ENCODE measurements at regions not wholly inside any gene's neighbourhood (a gene's known extent, or its start where the extent isn't known, plus 50 kb on each side); places are given as distances from the start of the nearest gene placed in this dataset.
"Not testable (repeated sequence)": the region's sequence is repeated elsewhere in the genome, so short reads cannot be mapped to it uniquely, and the experiment has no call there.

DNA sequence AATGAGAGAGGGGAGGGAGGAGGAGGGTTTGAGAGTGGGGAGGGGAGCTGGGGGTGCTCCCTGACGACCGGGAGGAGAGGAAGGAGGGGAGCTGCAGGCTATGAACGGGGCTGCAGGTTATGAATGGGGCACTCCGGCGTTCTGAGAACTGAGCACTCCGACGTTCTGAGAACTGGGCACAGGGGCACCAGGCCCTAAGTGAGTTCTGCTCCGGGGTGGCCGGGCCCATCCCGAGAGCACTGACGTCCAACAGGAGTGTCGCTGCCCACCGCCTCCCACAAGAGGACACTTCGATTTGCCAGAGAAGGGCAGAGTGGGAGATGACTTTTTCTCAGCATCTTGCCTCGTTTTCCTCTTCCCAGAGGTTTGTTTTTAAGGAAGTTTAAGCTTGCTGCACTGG lies 204.5 kb upstream of the ZNF469 start:
- H3K9ac ChIP-seq (ENCODE audit: extremely low read depth, insufficient read length, low read length); H3K4me1 Mint-ChIP-seq; H3T11ph ChIP-seq (ENCODE audit: low read length); H4K91ac ChIP-seq (ENCODE audit: insufficient read length, low read depth, low read length); H3K9me3 ChIP-seq (ENCODE audit: control insufficient read depth, low read depth, low read length); H3K4me1 ChIP-seq (ENCODE audit: insufficient read depth, low read length); H2BK12ac ChIP-seq (ENCODE audit: insufficient read length, low read depth, low read length); H3K36me3 Mint-ChIP-seq (ENCODE audit: insufficient read depth in 1 of 3, low read depth in 3 of 3); H3K79me2 ChIP-seq (ENCODE audit: insufficient read depth, low read length); H4K8ac ChIP-seq (replicated peaks; ENCODE audit: insufficient read length, low read depth, low read length); H3K56ac ChIP-seq (ENCODE audit: insufficient read length, low read depth, low read length); H3K27me3 Mint-ChIP-seq (ENCODE audit: low read depth); H3K18ac ChIP-seq (ENCODE audit: insufficient read length, low read depth, low read length); H3K27ac Mint-ChIP-seq; DNase-seq; H2BK20ac ChIP-seq (ENCODE audit: low read depth, low read length, poor library complexity, severe bottlenecking); H2AFZ ChIP-seq (ENCODE audit: low read length); H3K27ac ChIP-seq (ENCODE audit: insufficient read length, low read depth, low read length); H3K79me1 ChIP-seq (ENCODE audit: insufficient read depth, low read depth, low read length, poor library complexity, severe bottlenecking); H3K4ac ChIP-seq (ENCODE audit: low read depth, low read length); H3K23me2 ChIP-seq (ENCODE audit: insufficient read length, low read depth, low read length, poor library complexity, severe bottlenecking); H3K9me3 Mint-ChIP-seq; H2AK5ac ChIP-seq (ENCODE audit: insufficient read length, low read length); H2BK15ac ChIP-seq (ENCODE audit: low read depth, low read length); H3K14ac ChIP-seq (ENCODE audit: insufficient read depth, low read length); H3K23ac ChIP-seq (ENCODE audit: insufficient read length, low read depth, low read length); H4K20me1 ChIP-seq (ENCODE audit: control insufficient read depth, insufficient read depth, insufficient read length); H3K4me3 Mint-ChIP-seq; H3K4me2 ChIP-seq (ENCODE audit: insufficient read depth, insufficient read length, low read length); H2BK120ac ChIP-seq (ENCODE audit: low read depth, low read length, poor library complexity, severe bottlenecking); H3K27me3 ChIP-seq (ENCODE audit: insufficient read depth, low read length); H2BK5ac ChIP-seq (ENCODE audit: insufficient read length, low read length); H4K5ac ChIP-seq (ENCODE audit: insufficient read length, low read depth, low read length): not testable (repeated sequence)
- WGBS (ENCODE audit: extremely low coverage, insufficient read length, low lambda C conversion rate), result no CpG with 5 or more reads among the region's 15 CpGs

DNA sequence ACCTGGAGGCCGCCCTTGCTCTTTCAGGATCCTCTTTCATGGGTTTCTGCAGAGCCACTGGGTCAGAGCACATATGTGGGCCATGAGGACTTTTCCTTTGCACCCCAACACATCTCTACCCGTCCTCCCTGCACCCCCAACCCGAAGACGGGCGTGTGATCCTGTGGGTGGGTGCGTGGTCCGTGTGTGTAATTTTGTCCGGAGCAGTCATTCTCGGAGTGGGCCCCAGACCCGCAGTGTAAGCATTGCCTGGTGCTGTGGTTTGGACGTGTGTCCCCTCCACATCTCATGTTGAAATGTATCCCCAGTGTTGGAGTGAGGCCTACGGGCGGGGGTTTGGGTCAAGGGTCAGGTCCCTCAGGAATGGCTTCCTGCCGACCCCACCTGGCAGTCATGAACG lies 203.9 kb upstream of the ZNF469 start:
- not testable (repeated sequence) for H2BK15ac ChIP-seq (ENCODE audit: low read depth, low read length); H3K4me2 ChIP-seq (ENCODE audit: insufficient read depth, insufficient read length, low read length); H3K27ac Mint-ChIP-seq; H3K79me2 ChIP-seq (ENCODE audit: insufficient read depth, low read length); H3K9ac ChIP-seq (ENCODE audit: extremely low read depth, insufficient read length, low read length); H4K20me1 ChIP-seq (ENCODE audit: control insufficient read depth, insufficient read depth, insufficient read length); H3K23me2 ChIP-seq (ENCODE audit: insufficient read length, low read depth, low read length, poor library complexity, severe bottlenecking); H3K56ac ChIP-seq (ENCODE audit: insufficient read length, low read depth, low read length); DNase-seq; H4K91ac ChIP-seq (ENCODE audit: insufficient read length, low read depth, low read length); H3K4ac ChIP-seq (ENCODE audit: low read depth, low read length); H2BK5ac ChIP-seq (ENCODE audit: insufficient read length, low read length); H3K27me3 ChIP-seq (ENCODE audit: insufficient read depth, low read length); H2BK20ac ChIP-seq (ENCODE audit: low read depth, low read length, poor library complexity, severe bottlenecking); H2BK120ac ChIP-seq (ENCODE audit: low read depth, low read length, poor library complexity, severe bottlenecking); H3K27ac ChIP-seq (ENCODE audit: insufficient read length, low read depth, low read length); H3K9me3 ChIP-seq (ENCODE audit: control insufficient read depth, low read depth, low read length); H4K5ac ChIP-seq (ENCODE audit: insufficient read length, low read depth, low read length); H3T11ph ChIP-seq (ENCODE audit: low read length); H3K14ac ChIP-seq (ENCODE audit: insufficient read depth, low read length); H3K4me1 ChIP-seq (ENCODE audit: insufficient read depth, low read length); H3K79me1 ChIP-seq (ENCODE audit: insufficient read depth, low read depth, low read length, poor library complexity, severe bottlenecking); H2BK12ac ChIP-seq (ENCODE audit: insufficient read length, low read depth, low read length); H3K23ac ChIP-seq (ENCODE audit: insufficient read length, low read depth, low read length); H4K8ac ChIP-seq (replicated peaks; ENCODE audit: insufficient read length, low read depth, low read length); H3K27me3 Mint-ChIP-seq (ENCODE audit: low read depth); H3K4me3 Mint-ChIP-seq; H2AK5ac ChIP-seq (ENCODE audit: insufficient read length, low read length); H3K4me1 Mint-ChIP-seq; H3K18ac ChIP-seq (ENCODE audit: insufficient read length, low read depth, low read length); H3K9me3 Mint-ChIP-seq; H2AFZ ChIP-seq (ENCODE audit: low read length); H3K36me3 Mint-ChIP-seq (ENCODE audit: insufficient read depth in 1 of 3, low read depth in 3 of 3)
- WGBS (ENCODE audit: extremely low coverage, insufficient read length, low lambda C conversion rate), result no CpG with 5 or more reads among the region's 15 CpGs

Data from H9 (cell line).